Activated naive CD4-positive, alpha-beta T cell (primary cell): ENCODE measurements at regions not wholly inside any gene's neighbourhood (a gene's known extent, or its start where the extent isn't known, plus 50 kb on each side); places are given as distances from the start of the nearest gene placed in this dataset.

Source experiments
- DNase-seq, 4 experiments: peaks; one replicate each; lab custom pipeline; 2025; lab: John Stamatoyannopoulos, UW

- no peak for DNase-seq
These were observed 879.7 kb downstream of the QKI start for GRCh38 chr6:164294047-164294784.

- no peak for DNase-seq
These were observed 876.7 kb downstream of the QKI start for GRCh38 chr6:164291224-164291623.

DNA sequence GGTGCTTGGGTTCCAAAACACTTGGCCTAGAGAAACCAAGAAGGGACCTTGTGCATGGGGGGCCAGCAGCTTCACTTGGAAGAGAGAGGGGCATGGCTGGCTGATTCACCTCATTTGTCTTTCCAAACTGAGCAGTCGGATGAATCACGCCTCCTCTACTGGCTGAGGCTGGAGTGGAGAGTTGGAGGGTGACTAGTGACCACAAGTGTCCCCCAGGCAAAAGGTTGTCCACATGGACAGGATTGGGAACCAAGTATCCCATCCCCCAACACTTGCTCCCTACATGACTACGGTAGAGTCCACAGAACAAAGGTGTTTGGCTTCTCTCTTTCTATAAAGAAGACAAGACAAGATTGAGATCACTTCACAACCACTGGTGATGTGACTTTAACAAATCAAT is 875.6 kb downstream of the QKI start:
- DNase-seq = no peak

- DNase-seq = no peak
These were observed 871.5 kb downstream of the QKI start for GRCh38 chr6:164286011-164286410.

DNA sequence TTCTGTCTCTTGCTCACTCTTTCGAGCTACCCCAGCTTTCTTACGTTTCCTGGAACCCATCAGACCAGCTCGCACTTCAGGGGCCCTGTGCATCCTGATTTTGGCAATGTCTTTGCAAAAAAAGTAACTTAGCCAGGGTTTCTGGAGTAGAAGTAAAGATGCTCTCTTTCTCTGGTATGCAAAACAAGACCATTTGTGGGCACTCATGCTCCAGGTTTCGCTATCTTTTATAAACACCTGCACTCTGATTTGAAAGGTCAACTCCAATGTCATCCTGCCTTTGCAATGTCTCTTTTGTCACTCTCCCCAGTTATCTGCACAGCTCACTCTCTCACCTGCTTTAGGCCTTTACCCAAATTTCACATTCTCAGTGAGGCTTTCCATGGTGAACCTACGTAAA is 869.1 kb downstream of the QKI start:
- no peak for DNase-seq

DNA sequence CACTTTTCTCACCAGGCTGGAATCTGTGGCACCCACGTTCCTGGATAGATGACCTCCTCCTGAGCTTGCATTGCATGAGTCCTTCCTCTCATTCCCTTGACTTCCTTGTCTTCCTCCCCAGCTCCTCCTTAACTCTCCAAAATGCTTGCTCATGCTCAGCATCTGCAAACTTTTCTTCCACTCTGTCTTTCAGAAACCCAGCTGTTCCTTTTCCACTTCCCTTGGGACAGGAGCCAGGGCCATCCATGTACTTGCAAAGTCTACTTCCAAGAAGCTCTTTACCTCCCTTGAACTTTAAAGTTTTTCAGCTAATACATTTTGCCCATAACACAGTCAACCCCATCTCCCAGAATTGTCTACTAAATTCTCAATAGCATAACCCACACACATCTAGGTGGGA is 861.7 kb downstream of the QKI start:
- DNase-seq = no peak

DNA sequence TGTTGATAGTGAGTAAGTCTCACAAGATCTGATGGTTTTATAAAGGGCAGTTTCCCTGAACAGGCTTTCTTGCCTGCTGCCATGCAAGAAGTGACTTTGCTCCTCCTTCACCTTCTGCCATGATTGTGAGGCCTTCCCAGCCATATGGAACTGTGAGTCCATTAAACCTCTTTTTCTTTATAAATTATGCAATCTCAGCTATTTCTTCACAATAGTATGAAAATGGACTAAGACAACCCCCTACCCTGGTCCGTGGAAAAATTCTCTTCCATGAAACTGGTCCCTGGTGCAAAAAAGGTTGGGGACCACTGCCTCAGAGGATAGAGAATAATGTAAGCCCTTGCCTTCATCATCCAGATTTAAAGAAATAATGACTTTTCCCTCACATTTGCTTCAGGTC is 861.3 kb downstream of the QKI start:
- no peak for DNase-seq

GRCh38 chr6:164274493-164274892 is 860.0 kb downstream of the QKI start:
- no peak for DNase-seq

DNA sequence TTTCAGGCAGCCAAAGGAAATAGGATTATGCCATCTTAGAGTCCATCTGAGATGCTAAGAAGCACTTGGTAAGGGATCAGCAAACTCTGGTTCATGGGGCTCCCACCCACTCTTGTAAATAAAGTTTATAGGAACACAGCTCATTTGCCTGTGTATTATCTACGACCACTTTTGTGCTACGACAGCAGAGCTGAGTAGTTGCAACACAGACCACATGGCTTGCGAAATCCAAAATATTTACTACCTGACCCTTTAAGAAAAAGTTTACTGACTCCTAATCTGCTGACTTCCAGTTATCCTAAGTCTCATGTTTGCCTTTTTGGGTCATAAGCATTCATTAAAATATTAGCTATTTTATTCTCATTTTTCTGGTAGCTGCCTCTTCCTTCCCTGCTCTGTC is 859.0 kb downstream of the QKI start:
- no peak for DNase-seq

DNA sequence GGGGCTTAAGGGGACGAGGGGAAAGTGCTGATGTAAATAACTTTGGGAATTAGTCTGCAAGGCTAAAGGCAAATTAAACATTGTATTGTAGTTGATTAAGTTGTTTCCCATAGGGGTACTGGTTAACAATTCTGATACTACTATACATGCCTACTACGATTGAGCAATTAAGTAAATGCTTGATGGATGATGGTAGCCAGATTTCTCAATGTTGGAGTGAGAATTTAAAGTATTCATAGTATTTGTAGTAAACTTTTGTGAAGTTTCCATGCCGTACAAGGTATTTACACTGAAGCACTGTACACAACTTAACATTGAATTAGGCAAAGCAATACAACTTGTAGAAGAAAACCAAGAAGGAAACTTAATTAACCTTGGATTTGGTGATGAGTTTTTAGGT is 852.3 kb downstream of the QKI start:
- no peak for DNase-seq

- DNase-seq = no peak
These were observed 847.8 kb downstream of the QKI start for GRCh38 chr6:164262348-164262747.

DNA sequence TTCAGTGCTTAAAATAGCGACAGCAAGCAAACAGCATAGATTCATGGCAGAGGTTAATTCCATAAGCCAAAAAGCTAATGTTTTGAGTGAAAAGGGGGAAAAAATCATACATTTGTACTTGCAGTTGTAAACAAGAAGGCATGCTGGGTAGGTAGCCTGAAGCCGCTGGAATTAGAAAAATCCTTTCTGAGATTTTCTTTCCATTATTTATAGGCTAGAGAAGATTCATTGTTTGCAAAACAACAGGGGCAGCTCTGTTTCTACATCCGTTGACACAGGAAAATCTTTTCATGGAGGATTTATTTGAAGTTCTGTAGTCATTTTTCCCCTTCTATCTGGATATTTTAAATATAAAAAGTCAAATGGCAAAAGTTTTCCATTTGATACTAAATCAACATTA is 843.9 kb downstream of the QKI start:
- no peak for DNase-seq

DNA sequence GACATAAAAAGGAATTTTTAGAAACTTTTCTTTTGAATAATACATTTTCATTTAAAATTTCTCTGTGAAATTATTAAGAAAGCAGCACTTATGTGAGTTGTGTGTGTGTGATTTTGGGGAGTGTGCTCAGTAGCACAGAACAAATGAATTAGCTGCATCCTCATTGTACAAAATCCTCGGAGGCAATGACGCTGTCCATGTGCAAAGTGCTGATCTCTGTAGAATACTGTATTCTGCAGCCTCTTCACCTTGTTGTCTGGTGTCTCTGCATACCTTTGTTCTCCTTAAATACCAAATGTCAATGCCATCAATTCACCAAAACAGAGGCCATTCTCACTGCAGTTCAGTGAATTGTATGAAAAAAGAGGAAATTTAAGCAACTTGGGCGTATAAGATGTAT is 838.4 kb downstream of the QKI start:
- no peak for DNase-seq

GRCh38 chr6:164252291-164252690 is 837.8 kb downstream of the QKI start:
- no peak for DNase-seq

DNA sequence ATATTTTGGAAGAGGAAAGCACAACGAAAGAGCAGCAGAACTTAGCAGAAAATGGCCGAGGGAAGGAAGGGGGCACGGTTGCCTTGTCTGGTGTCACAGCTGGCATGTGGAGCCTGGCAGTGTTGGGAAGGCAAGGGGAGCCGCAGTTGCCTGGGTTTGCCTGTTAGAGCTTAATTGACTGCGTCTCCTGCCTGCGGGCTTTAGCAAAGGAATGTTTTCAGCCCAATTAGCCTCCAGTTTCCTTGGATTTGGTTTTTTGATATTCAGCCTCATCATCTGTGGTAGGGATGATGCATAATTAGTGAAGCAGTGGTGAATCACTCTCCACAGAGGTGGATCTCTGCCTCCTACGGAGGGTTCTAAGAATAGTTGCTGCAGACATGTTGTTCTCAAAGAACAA is 832.6 kb downstream of the QKI start:
- DNase-seq = no peak

GRCh38 chr6:164246082-164246481 is 831.6 kb downstream of the QKI start:
- DNase-seq = no peak

GRCh38 chr6:164243949-164244348 is 829.4 kb downstream of the QKI start:
- DNase-seq = no peak

- DNase-seq = no peak
These were observed 828.6 kb downstream of the QKI start for GRCh38 chr6:164243012-164243610.

DNA sequence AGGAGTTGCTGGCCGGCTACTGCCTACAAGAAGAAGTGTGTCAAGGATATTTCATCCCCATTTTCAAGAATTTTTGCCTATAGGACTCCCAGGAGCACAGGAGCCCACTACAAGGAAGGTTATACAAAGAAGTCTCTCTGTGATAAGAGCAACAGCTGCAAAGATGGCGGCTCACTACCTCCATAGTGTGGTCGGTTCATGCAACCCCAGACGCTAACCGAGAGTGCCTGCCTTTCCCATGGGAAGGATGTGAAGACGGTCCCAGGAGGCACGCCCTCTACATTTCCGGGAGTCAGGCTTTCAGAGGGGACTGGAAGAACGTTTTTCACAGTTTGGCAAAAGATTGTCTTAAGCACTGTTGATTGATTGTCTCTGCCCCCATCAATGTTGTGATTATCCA is 816.3 kb downstream of the QKI start:
- no peak for DNase-seq

- DNase-seq = no peak
These were observed 815.7 kb downstream of the QKI start for GRCh38 chr6:164230259-164230658.

- no peak for DNase-seq
These were observed 815.2 kb downstream of the QKI start for GRCh38 chr6:164229716-164230115.

DNA sequence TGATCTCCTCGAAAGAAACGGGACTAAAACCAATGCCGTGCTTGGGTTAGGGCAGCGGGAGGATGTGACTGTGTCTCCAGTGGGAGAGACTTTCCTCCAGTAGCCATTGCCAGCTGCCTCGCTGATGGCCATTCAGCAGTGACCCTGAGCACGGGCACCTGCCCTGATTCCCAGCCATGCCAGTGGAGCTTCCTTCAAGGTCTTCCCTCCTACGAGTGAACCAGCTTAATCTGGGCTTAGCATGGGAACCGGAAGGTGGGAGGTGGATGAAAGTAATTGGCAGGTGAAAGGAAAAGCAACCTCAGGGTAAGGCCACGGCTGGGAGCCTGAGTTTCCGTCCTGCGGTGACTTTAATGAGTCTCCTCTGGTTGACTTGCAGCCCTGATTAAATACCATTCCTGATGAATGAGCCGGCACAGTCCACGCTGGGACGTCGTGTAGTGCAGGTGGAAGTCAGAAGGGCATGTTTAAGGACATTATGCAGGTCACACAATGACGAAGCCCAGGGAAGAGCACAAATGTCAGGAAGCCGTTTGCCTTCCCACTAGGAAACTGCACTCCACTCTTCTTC is 813.5 kb downstream of the QKI start:
- no peak for DNase-seq

- no peak for DNase-seq
These were observed 802.3 kb downstream of the QKI start for GRCh38 chr6:164216839-164217238.

GRCh38 chr6:164216368-164216767 is 801.9 kb downstream of the QKI start:
- DNase-seq = no peak
